ENCODE measurements at regions not wholly inside any gene's neighbourhood (a gene's known extent, or its start where the extent isn't known, plus 50 kb on each side); places are given as distances from the start of the nearest gene placed in this dataset.
"Not testable (repeated sequence)": the region's sequence is repeated elsewhere in the genome, so short reads cannot be mapped to it uniquely, and the experiment has no call there.

GRCh38 chr5:119879446-119879845 is 250.1 kb downstream of the FAM170A start:
- DNase-seq (ENCODE audit: low spot score) = no peak

DNA sequence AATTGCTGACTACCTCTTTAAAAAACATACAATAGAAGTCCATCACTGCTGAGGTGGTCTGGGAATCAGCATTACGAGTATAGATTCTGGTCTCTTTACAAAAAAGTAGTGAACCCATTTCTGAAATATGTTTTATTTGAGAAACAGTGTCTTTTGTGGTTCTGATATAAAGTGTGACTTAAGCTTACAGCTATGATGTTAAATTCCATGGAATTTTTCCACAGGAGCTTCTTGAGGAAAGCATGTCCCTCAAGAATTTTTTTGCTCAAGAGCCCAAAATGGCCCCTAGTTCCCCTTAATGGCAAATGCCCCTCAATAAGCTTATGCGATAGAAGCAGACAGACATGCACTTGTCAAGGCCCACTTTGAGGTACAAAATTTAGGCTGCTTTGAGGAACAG is 265.7 kb downstream of the FAM170A start:
- no peak for DNase-seq (ENCODE audit: low spot score)

DNA sequence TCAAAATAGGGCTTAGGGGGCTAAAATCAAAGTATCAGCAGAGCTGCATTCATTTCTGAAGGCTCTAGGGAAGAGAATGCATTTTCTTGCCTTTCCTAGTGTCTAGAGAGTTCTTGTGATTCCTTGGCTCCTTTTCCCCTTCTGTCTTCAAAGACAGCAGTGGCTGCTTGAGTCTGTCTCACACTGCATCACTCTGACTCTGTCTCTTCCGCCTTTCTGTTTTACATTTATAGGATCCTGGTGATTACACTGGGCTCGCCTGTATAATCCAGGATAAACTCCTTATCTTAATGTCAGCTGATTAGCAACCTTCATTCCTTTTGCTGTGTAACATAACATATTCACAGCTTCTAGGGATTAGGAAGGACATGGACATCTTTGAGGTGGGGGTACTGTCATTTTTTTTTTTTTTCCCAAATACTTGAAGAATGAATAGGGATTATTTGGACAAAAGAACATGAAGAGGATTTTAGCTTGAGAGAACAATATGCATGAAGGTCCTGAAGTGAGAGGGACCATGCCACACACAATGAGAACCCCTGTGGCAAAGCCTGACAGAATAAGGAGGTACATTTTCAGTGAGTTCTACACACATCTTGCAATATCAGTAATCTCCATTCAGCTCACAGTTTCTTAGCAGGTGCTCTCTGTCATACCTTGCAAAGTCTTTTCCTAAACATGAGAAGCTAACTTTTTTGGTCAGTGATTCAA is 267.6 kb downstream of the FAM170A start:
- DNase-seq (ENCODE audit: low spot score) = peak; percentile 90

GRCh38 chr5:119897537-119898370 is 268.4 kb downstream of the FAM170A start:
- DNase-seq (ENCODE audit: low spot score) = no peak

GRCh38 chr5:119899981-119900380 is 270.6 kb downstream of the FAM170A start:
- peak; percentile 96 for DNase-seq (ENCODE audit: low spot score)

- DNase-seq (ENCODE audit: low spot score) = peak; percentile 40
Observed at GRCh38 chr5:119902593-119902992, 273.2 kb downstream of the FAM170A start.

DNA sequence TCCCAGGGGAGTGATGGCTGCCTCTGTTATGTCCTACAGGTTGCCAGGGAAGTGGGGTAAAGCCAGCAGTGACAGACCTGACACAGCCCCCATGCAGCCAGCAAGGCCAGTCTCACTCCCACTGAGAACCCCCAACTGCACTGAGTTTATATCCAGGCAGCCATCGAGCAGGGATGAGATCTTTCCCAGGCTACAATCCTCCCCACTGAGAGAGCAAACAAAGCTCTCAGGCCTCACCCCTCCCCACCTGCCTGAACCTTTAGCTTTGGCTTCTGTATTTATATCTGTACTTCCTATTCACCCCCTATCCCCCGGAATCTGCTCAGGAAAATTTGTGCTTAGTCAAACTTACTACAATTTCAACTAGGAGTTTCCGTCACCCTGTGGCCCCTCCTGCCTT is 284.1 kb downstream of the FAM170A start:
- no peak for DNase-seq (ENCODE audit: low spot score)

GRCh38 chr5:119919279-119919678 is 289.9 kb downstream of the FAM170A start:
- DNase-seq (ENCODE audit: low spot score) = no peak

DNA sequence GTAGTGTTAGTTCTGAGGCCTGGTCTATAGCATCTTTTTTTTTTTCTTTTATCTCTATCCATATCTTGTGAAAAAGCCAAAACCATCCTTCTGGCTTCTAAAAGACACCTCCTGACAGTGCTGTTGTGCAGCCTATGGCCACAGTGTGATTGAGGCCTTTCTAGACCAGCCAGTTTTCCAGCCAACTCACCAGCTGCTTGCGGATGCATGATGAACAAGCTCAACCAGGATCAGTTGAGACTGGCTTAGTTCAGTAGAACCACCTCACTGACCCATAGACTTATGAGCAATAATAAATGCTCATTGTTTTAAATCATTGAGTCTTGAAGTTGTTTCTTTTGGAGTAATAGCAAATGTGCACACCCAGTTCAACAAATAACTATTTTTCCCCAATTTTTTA is 296.9 kb downstream of the FAM170A start:
- no peak for DNase-seq (ENCODE audit: low spot score)

GRCh38 chr5:119928974-119929373 is 299.6 kb downstream of the FAM170A start:
- no peak for DNase-seq (ENCODE audit: low spot score)

DNA sequence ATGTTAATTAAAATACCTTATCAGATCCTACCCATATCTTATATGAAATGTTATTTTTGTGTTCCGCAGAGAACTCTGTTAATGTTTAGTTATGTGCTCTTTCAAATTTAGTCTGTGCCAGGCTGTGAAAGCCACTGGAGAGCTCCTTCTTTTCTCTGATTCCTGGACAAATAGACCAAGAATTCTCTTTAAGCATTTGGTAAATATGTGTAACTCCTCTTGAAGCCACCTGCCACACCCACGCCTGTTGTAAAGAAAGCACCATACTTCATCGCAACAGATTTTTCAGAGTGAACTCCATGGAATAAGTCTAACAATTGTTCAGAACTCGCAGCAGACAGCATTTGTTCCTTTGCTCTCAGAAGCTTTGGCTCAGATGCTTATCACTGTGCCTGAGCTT is 301.1 kb downstream of the FAM170A start:
- no peak for DNase-seq (ENCODE audit: low spot score)

DNA sequence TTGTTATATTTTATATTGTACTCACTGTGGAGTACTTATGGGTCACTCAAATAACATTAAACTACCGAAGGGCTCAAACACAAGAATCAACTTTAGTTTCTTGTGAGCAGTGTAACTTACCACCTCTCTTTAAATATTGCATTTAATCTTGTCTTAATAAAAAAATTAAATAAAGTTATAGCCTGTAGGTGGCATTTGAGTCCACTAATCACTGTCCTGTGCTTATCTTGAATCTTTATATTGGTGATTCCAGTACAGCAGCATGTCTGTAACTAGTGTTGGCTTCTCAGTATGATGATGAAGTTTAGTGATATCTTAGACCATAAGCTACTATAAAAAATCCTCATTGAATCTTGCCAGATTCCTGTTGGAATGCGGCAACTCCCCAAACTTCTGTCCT is 313.8 kb downstream of the FAM170A start:
- peak; percentile 42 for DNase-seq (ENCODE audit: low spot score)

- no peak for DNase-seq (ENCODE audit: low spot score)
Observed at GRCh38 chr5:119945691-119946090, 316.3 kb downstream of the FAM170A start.

- DNase-seq (ENCODE audit: low spot score) = no peak
Observed at GRCh38 chr5:119948162-119948561, 318.8 kb downstream of the FAM170A start.

- no peak for DNase-seq (ENCODE audit: low spot score)
Observed at GRCh38 chr5:119949426-119949999, 320.2 kb downstream of the FAM170A start.

GRCh38 chr5:119951330-119951934 is 322.1 kb downstream of the FAM170A start:
- DNase-seq (ENCODE audit: low spot score) = peak; percentile 3

- no peak for DNase-seq (ENCODE audit: low spot score)
Observed at GRCh38 chr5:119953474-119953873, 324.1 kb downstream of the FAM170A start.

GRCh38 chr5:119954106-119954505 is 324.7 kb downstream of the FAM170A start:
- DNase-seq (ENCODE audit: low spot score) = no peak

DNA sequence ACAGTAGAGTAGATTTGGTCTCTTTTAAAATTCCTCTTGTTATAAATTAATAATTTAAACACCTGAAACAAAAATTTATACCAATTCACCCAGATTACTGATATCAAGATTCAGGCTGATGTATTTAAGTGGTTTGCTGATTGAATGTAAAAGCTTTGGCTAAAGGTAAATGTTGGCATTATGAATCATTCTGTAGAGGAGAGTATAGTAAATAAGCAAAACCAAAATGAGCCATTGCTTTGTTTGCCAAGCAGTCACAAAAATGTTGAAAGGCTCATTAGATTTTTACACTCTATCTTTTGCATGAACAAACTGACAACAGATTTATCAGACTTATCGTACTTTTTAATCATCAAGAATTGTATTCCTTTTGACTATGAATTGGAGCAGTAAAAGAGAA is 332.6 kb downstream of the FAM170A start:
- DNase-seq (ENCODE audit: low spot score) = no peak

DNA sequence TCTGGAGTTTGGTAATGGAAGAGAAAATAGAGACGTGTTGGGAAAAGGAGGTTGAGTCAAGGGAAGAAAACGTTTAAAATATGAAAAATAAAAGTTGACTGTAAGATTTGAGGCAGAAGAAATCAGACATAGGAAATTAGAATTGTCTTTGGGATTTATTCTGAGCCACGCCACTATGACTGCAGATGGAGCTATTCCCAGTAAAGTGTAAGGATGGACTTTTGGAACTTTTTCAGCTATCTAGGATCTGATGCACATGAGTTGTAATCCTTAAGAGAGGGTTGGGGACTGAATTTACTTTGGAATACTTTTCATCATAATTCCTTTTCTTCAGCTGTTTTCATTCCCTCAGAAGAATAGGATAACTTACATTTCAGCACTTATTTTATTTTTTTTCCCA is 336.7 kb downstream of the FAM170A start:
- DNase-seq (ENCODE audit: low spot score) = no peak

DNA sequence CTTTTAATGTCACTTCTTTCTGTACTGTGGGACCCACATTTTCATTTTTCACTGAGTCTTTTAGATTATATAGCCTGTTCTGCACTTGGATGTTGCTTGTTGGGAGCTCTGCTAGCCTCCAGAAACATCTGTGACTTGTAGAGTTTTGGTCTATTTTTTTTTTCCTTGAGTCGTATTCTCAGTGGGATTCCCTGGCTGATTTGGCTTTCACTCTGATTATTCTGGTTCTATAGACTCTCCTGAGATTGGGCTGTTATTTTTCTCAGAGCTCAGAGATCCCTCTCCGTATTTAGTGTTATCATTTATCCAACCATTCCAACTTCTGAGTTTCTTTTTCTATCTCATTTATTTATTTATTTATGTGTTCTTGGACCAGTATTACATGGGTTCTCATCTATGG is 339.3 kb downstream of the FAM170A start:
- DNase-seq (ENCODE audit: low spot score) = no peak

DNA sequence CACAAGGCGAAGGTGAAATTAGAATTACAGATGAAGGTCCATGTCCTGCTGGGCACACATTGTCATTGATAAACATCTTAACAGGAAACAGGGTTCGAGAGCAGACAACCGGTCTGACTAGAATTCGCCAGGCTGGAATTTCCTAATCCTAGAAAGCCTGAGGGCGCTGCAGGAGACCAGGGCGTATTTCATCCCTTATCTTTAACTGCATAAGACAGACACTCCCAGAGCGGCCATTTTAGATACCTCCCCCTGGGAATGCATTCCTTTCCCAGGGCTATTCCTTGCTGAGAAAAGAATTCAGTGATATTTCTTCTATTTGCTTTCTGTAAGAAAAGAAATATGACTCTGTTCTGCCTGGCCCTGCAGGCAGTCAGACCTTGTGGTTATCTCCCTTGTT is 357.7 kb downstream of the FAM170A start:
- DNase-seq (ENCODE audit: low spot score) = not testable (repeated sequence)

Measured in umbilical cord (tissue), 1 donor.